Endothelial cell of umbilical vein (primary cell): ENCODE measurements at regions not wholly inside any gene's neighbourhood (a gene's known extent, or its start where the extent isn't known, plus 50 kb on each side); places are given as distances from the start of the nearest gene placed in this dataset.

ENCODE experiments used
- BruUV-seq: library from RNA; stranded (reverse); fragments of 400-500 nt; replicated peaks from 2 replicates; lab custom pipeline; 2021; lab: Mats Ljungman, UMichigan
- CTCF ChIA-PET: fragments of 300-600, 350-600 bp; sonication (Branson Sonifier 250); formaldehyde crosslinking; loops from one replicate; lab custom pipeline; 2021; ENCODE audit warnings: antibody characterized with exemption, inconsistent platforms; lab: Charles Lee
- POLR2A ChIA-PET: fragments of 300-600, 350-600 bp; sonication (Branson Sonifier 250); formaldehyde crosslinking; loops from one replicate; lab custom pipeline; 2021; ENCODE audit warnings: antibody characterized with exemption, inconsistent platforms; lab: Charles Lee
- DNase-seq: peaks from one replicate; pipeline ENCODE4 v3.0.0-alpha.2; 2011; ENCODE audit warnings: low read depth, low spot score
- FAIRE-seq: peaks from 2 replicates; lab custom pipeline; 2011; peaks lifted over from hg19 to GRCh38; lab: Jason Lieb, UNC
- H2AFZ ChIP-seq: 2 replicates; pipeline ENCODE4 v1.6.0; 2012; ENCODE audit warnings: low read depth, low read length, control low read depth, inconsistent platforms
- H3K27ac ChIP-seq: 2 replicates; pipeline ENCODE4 v1.5.1; 2011; ENCODE audit warnings: low read depth, mild to moderate bottlenecking, control low read depth, low read length, moderate library complexity; ENCODE audit not compliant: insufficient read depth
- H3K27me3 ChIP-seq, 2 experiments: 2 replicates each; pipeline versions ENCODE4 v1.6.0 to v1.6.1; 2011; ENCODE audit warnings: low read length in 2 of 2, mixed read lengths in 1 of 2; ENCODE audit not compliant: control insufficient read depth in 2 of 2, insufficient read depth in 2 of 2
- H3K36me3 ChIP-seq, 2 experiments: 2 replicates in 1 of 2; 3 replicates in 1 of 2; pipeline ENCODE4 v1.5.1; 2011; ENCODE audit warnings: low read length in 2 of 2, mild to moderate bottlenecking in 1 of 2, moderate library complexity in 1 of 2; ENCODE audit not compliant: control insufficient read depth in 2 of 2, insufficient read depth in 2 of 2; ENCODE audit errors: extremely low read depth in 1 of 2
- H3K4me1 ChIP-seq: 3 replicates; pipeline ENCODE4 v1.5.1; 2011; ENCODE audit warnings: mild to moderate bottlenecking, low read length; ENCODE audit not compliant: control insufficient read depth, insufficient read depth; ENCODE audit errors: extremely low read depth
- H3K4me2 ChIP-seq: 2 replicates; pipeline ENCODE4 v1.6.1; 2011; ENCODE audit warnings: low read length, control low read depth, mixed read lengths; ENCODE audit not compliant: insufficient read depth
- H3K4me3 ChIP-seq, 3 experiments: fragments of 200-600 bp in 1 of 3; sonication (generic), shearing (Covaris generic) in 1 of 3; replicated peaks in 1 of 3; 2 replicates each; pipeline ENCODE4 v1.5.1; 2011 to 2016; ENCODE audit warnings: control low read depth in 3 of 3, low read length in 3 of 3, mild to moderate bottlenecking in 2 of 3, inconsistent platforms in 1 of 3, low read depth in 1 of 3, moderate library complexity in 1 of 3; ENCODE audit not compliant: insufficient read depth in 1 of 3
- H3K79me2 ChIP-seq: 2 replicates; pipeline ENCODE4 v1.6.0; 2012; ENCODE audit warnings: low read length, inconsistent platforms; ENCODE audit not compliant: control insufficient read depth, insufficient read depth
- H3K9ac ChIP-seq: replicated peaks from 2 replicates; pipeline ENCODE3; 2011; ENCODE audit warnings: low read length, control low read depth; ENCODE audit not compliant: insufficient read depth; ENCODE audit errors: extremely low read depth
- H3K9me1 ChIP-seq: replicated peaks from 3 replicates; pipeline ENCODE4 v1.6.0; 2011; ENCODE audit warnings: mild to moderate bottlenecking, low read length; ENCODE audit not compliant: control insufficient read depth, insufficient read depth; ENCODE audit errors: extremely low read depth
- H3K9me3 ChIP-seq: replicated peaks from 2 replicates; pipeline ENCODE4 v1.5.1; 2012; ENCODE audit warnings: low read length, inconsistent platforms; ENCODE audit not compliant: control insufficient read depth, insufficient read depth
- H4K20me1 ChIP-seq: replicated peaks from 2 replicates; pipeline ENCODE3; 2011; ENCODE audit warnings: mild to moderate bottlenecking, low read length; ENCODE audit not compliant: control insufficient read depth, insufficient read depth; ENCODE audit errors: extremely low read depth
- EZH2 ChIP-seq: IDR thresholded peaks from 2 replicates; pipeline ENCODE4 v1.6.1; 2012; ENCODE audit warnings: borderline replicate concordance, low read depth, mild to moderate bottlenecking, moderate library complexity, low read length, inconsistent platforms; ENCODE audit not compliant: severe bottlenecking
- FOS ChIP-seq: IDR thresholded peaks from 2 replicates; pipeline ENCODE4 v1.6.1; 2011; ENCODE audit warnings: mild to moderate bottlenecking, low read length, moderate library complexity, borderline replicate concordance; ENCODE audit not compliant: insufficient read depth
- GATA2 ChIP-seq: IDR thresholded peaks from 2 replicates; pipeline ENCODE4 v1.7.0; 2011; ENCODE audit warnings: low read depth, mild to moderate bottlenecking, moderate library complexity, mixed read lengths, low read length; ENCODE audit not compliant: insufficient read length, insufficient read depth
- JUN ChIP-seq: IDR thresholded peaks from 2 replicates; pipeline ENCODE4 v1.6.1; 2011; ENCODE audit warnings: borderline replicate concordance, low read depth; ENCODE audit not compliant: insufficient read length, insufficient read depth
- MAX ChIP-seq: IDR thresholded peaks from 2 replicates; pipeline ENCODE4 v1.6.1; 2011; ENCODE audit not compliant: insufficient read depth, insufficient read length
- MYC ChIP-seq: IDR thresholded peaks from one replicate; pipeline ENCODE4 v1.6.1; 2011; ENCODE audit warnings: mild to moderate bottlenecking, low read depth, low read length
- POLR2A ChIP-seq: IDR thresholded peaks from 2 replicates; pipeline ENCODE4 v1.6.1; 2012; ENCODE audit warnings: low read depth, mild to moderate bottlenecking, control low read depth, low read length
- POLR2AphosphoS5 ChIP-seq: IDR thresholded peaks from 2 replicates; pipeline ENCODE4 v1.6.1; 2012; ENCODE audit warnings: low read depth, mild to moderate bottlenecking, control low read depth, low read length, moderate library complexity; ENCODE audit not compliant: insufficient read depth
- dilution Hi-C: fragments of 300-500 bp; cut with MboI; formaldehyde crosslinking; loops from one replicate; pipeline ENCODE4 v1.15.0; 2019; ENCODE audit warnings: low sequenced_read_pairs; ENCODE audit not compliant: extremely low pct_ligation_motif_present
- intact Hi-C: fragments of 100-400 bp; cut with micrococcal nuclease; formaldehyde crosslinking; loops from one replicate; pipeline ENCODE4 v1.10.0; 2022
- TF ChIP-seq, protein P1 (sequence below), 2 donors: IDR thresholded peaks; 1 replicate in 1 of 2; 2 replicates in 1 of 2; pipeline ENCODE4 v1.5.1; 2011; ENCODE audit warnings: low read length in 2 of 2, mild to moderate bottlenecking in 2 of 2, moderate library complexity in 2 of 2, control low read depth in 1 of 2, inconsistent platforms in 1 of 2, low read depth in 1 of 2; ENCODE audit not compliant: insufficient read depth in 1 of 2; ENCODE audit errors: extremely low read depth in 1 of 2

DNA sequence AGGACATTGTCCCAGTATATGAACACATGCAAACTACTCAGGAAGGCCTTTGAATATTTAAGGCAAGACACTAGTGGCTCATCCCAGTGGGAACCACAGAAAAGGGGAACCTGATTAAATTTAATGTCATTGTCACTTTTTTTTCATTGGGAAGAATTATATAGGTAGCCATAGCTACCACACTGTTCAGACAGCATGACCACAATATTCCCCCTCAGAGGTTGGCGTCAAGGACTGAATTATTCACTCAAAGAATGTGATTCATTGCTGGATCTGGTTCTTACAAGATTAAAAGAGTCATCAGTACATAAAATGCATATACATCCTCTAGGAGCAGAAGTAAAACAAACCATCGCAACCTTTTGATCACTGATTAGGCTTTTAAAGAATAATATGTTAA is 92.0 kb upstream of the SMARCAD1 start:
- BruUV-seq = no TSS peak
- DNase-seq (no peak), FAIRE-seq (no peak)
- intact Hi-C loops = no loop called here
- no peaks in the 10 kb centered on the region for H4K20me1 ChIP-seq
- H3K4me2 ChIP-seq = no peak overlapping the region
- H3K9me1 ChIP-seq = no peaks in the 10 kb centered on the region
- POLR2A ChIA-PET = no interaction called here
- H3K4me3 ChIP-seq = no peak overlapping the region
- H3K9ac ChIP-seq = no peak overlapping the region
- no peaks in the 10 kb centered on the region for H3K36me3 ChIP-seq
- H3K27ac ChIP-seq = no peak overlapping the region
- no peaks in the 10 kb centered on the region for H3K9me3 ChIP-seq
- TF ChIP-seq POLR2AphosphoS5 (no peak), MYC (no peak), MAX (no peak), JUN (no peak), POLR2A (no peak), GATA2 (no peak), FOS (no peak), EZH2 (no peak)
- TF ChIP-seq, protein P1, sequence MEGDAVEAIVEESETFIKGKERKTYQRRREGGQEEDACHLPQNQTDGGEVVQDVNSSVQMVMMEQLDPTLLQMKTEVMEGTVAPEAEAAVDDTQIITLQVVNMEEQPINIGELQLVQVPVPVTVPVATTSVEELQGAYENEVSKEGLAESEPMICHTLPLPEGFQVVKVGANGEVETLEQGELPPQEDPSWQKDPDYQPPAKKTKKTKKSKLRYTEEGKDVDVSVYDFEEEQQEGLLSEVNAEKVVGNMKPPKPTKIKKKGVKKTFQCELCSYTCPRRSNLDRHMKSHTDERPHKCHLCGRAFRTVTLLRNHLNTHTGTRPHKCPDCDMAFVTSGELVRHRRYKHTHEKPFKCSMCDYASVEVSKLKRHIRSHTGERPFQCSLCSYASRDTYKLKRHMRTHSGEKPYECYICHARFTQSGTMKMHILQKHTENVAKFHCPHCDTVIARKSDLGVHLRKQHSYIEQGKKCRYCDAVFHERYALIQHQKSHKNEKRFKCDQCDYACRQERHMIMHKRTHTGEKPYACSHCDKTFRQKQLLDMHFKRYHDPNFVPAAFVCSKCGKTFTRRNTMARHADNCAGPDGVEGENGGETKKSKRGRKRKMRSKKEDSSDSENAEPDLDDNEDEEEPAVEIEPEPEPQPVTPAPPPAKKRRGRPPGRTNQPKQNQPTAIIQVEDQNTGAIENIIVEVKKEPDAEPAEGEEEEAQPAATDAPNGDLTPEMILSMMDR (IDR thresholded peaks at IDR 0.05; ENCODE audit: extremely low read depth in 1 of 2, insufficient read depth in 1 of 2, low read depth in 1 of 2, low read length in 2 of 2) = no peak
- no peaks in the 10 kb centered on the region for H3K27me3 ChIP-seq
- dilution Hi-C loops = no loop called here
- no peaks in the 10 kb centered on the region for H3K4me1 ChIP-seq
- no peaks in the 10 kb centered on the region for H3K79me2 ChIP-seq
- no peak overlapping the region for H2AFZ ChIP-seq
- CTCF ChIA-PET = no interaction called here
